ENCODE measurements at regions not wholly inside any gene's neighbourhood (a gene's known extent, or its start where the extent isn't known, plus 50 kb on each side); places are given as distances from the start of the nearest gene placed in this dataset.

GRCh38 chr11:92376680-92377079 lies 152.1 kb downstream of the FAT3 start:
- TF ChIP-seq MAX (IDR thresholded peaks at IDR 0.05) (no peak), TAF1 (IDR thresholded peaks at IDR 0.05; ENCODE audit: low read depth) (no peak), EGR1 (IDR thresholded peaks at IDR 0.05) (no peak), CREB1 (IDR thresholded peaks at IDR 0.05; ENCODE audit: low read depth) (no peak), CEBPB (IDR thresholded peaks at IDR 0.05) (no peak)
